Left renal cortex interstitium (tissue), 4 donors: ENCODE measurements at regions not wholly inside any gene's neighbourhood (a gene's known extent, or its start where the extent isn't known, plus 50 kb on each side); places are given as distances from the start of the nearest gene placed in this dataset.
"Not testable (repeated sequence)": the region's sequence is repeated elsewhere in the genome, so short reads cannot be mapped to it uniquely, and the experiment has no call there.

ENCODE experiments used
- DNase-seq, 4 donors: peaks; one replicate each; pipeline ENCODE4 v3.0.0-alpha.2; 2013; ENCODE audit warnings: low read depth in 4 of 4, low spot score in 2 of 4, missing footprints in 1 of 4

- not testable (repeated sequence) for DNase-seq
These were observed 127.6 kb upstream of the MGAT4C start for GRCh38 chr12:86383759-86384158.

- DNase-seq = no peak
These were observed 123.1 kb upstream of the MGAT4C start for GRCh38 chr12:86379337-86379736.

- no peak for DNase-seq
These were observed 119.9 kb upstream of the MGAT4C start for GRCh38 chr12:86376052-86376451.

GRCh38 chr12:86373813-86374212, 117.6 kb upstream of the MGAT4C start:
- DNase-seq = no peak

GRCh38 chr12:86367137-86367536, 110.9 kb upstream of the MGAT4C start:
- DNase-seq = no peak

- no peak for DNase-seq
These were observed 93.0 kb upstream of the MGAT4C start for GRCh38 chr12:86349196-86349595.

- DNase-seq = no peak
These were observed 77.8 kb upstream of the MGAT4C start for GRCh38 chr12:86333955-86334522.

GRCh38 chr12:86331457-86331856, 75.3 kb upstream of the MGAT4C start:
- no peak for DNase-seq

- DNase-seq = no peak
These were observed 74.8 kb upstream of the MGAT4C start for GRCh38 chr12:86331012-86331411.

- no peak for DNase-seq
These were observed 56.0 kb upstream of the MGAT4C start for GRCh38 chr12:86312232-86312631.
